ENCODE measurements at regions not wholly inside any gene's neighbourhood (a gene's known extent, or its start where the extent isn't known, plus 50 kb on each side); places are given as distances from the start of the nearest gene placed in this dataset.

- DNase-seq (ENCODE audit: low read depth, low spot score), result no peak
- TF ChIP-seq CTCF (conservative IDR thresholded peaks at IDR 0.05), result no peak
- Mint-ChIP-seq H3K4me3 (no peak overlapping the region), H3K27ac (ENCODE audit: unreplicated experiment) (no peak overlapping the region), H3K9me3 (no peaks in the 10 kb centered on the region), H3K27me3 (ENCODE audit: low read depth) (no peaks in the 10 kb centered on the region), H3K4me1 (peaks cover 1% of the 10 kb centered on the region), H3K36me3 (ENCODE audit: low read depth) (no peaks in the 10 kb centered on the region)
Observed at GRCh38 chr2:167761465-167762136, 485.8 kb downstream of the STK39 start.

GRCh38 chr2:167759531-167759930 lies 487.9 kb downstream of the STK39 start:
- no peak overlapping the region for H3K27ac Mint-ChIP-seq (ENCODE audit: unreplicated experiment)
- peaks cover 6% of the 10 kb centered on the region for H3K4me1 Mint-ChIP-seq
- peak; percentile 15 for TF ChIP-seq CTCF (conservative IDR thresholded peaks at IDR 0.05)
- no peak for DNase-seq (ENCODE audit: low read depth, low spot score)
- no peaks in the 10 kb centered on the region for H3K36me3 Mint-ChIP-seq (ENCODE audit: low read depth)
- no peak overlapping the region for H3K4me3 Mint-ChIP-seq
- no peaks in the 10 kb centered on the region for H3K9me3 Mint-ChIP-seq
- no peaks in the 10 kb centered on the region for H3K27me3 Mint-ChIP-seq (ENCODE audit: low read depth)

GRCh38 chr2:167758292-167758691 lies 489.1 kb downstream of the STK39 start:
- Mint-ChIP-seq H3K4me3 (no peak overlapping the region), H3K4me1 (peaks cover 6% of the 10 kb centered on the region), H3K27ac (ENCODE audit: unreplicated experiment) (no peak overlapping the region), H3K9me3 (no peaks in the 10 kb centered on the region), H3K36me3 (ENCODE audit: low read depth) (no peaks in the 10 kb centered on the region), H3K27me3 (ENCODE audit: low read depth) (no peaks in the 10 kb centered on the region)
- no peak for TF ChIP-seq CTCF (conservative IDR thresholded peaks at IDR 0.05)
- DNase-seq (ENCODE audit: low read depth, low spot score), result no peak

GRCh38 chr2:167756446-167756845 lies 490.9 kb downstream of the STK39 start:
- no peak overlapping the region for H3K27ac Mint-ChIP-seq (ENCODE audit: unreplicated experiment)
- H3K4me1 Mint-ChIP-seq, result peaks cover 12% of the 10 kb centered on the region
- H3K27me3 Mint-ChIP-seq (ENCODE audit: low read depth), result no peaks in the 10 kb centered on the region

GRCh38 chr2:167753142-167753541 lies 494.3 kb downstream of the STK39 start:
- no peaks in the 10 kb centered on the region for H3K36me3 Mint-ChIP-seq (ENCODE audit: low read depth)
- peaks cover 12% of the 10 kb centered on the region for H3K4me1 Mint-ChIP-seq
- DNase-seq (ENCODE audit: low read depth, low spot score), result no peak
- H3K27ac Mint-ChIP-seq (ENCODE audit: unreplicated experiment), result no peak overlapping the region
- no peak overlapping the region for H3K4me3 Mint-ChIP-seq
- no peaks in the 10 kb centered on the region for H3K9me3 Mint-ChIP-seq
- no peak for TF ChIP-seq CTCF (conservative IDR thresholded peaks at IDR 0.05)
- no peaks in the 10 kb centered on the region for H3K27me3 Mint-ChIP-seq (ENCODE audit: low read depth)

More at GRCh38 chr2:167756446-167756845, 490.9 kb downstream of the STK39 start:
- no peaks in the 10 kb centered on the region for H3K36me3 Mint-ChIP-seq (ENCODE audit: low read depth)
- no peak for DNase-seq (ENCODE audit: low read depth, low spot score)
- H3K4me3 Mint-ChIP-seq, result no peak overlapping the region
- no peaks in the 10 kb centered on the region for H3K9me3 Mint-ChIP-seq
- TF ChIP-seq CTCF (conservative IDR thresholded peaks at IDR 0.05), result no peak

Measured in neural crest cell (in vitro differentiated cells).